Nephron (organoid): ENCODE measurements at regions not wholly inside any gene's neighbourhood (a gene's known extent, or its start where the extent isn't known, plus 50 kb on each side); places are given as distances from the start of the nearest gene placed in this dataset.
A peak's percentile ranks its signal among the peaks of the same experiment; 100 is the strongest.

ENCODE experiments used
- H3K27ac Mint-ChIP-seq, 3 experiments: 2 replicates each; pipeline ENCODE4 v1.8.0; 2020; ENCODE audit warnings: mixed read lengths in 3 of 3, mild to moderate bottlenecking in 2 of 3, moderate library complexity in 1 of 3
- H3K27me3 Mint-ChIP-seq: 2 replicates; pipeline ENCODE4 v1.8.0; 2021; ENCODE audit warnings: low read depth, mild to moderate bottlenecking, moderate library complexity, mixed read lengths
- H3K36me3 Mint-ChIP-seq: 2 replicates; pipeline ENCODE4 v1.8.0; 2020; ENCODE audit warnings: low read depth, mixed read lengths
- H3K4me1 Mint-ChIP-seq: 2 replicates; pipeline ENCODE4 v1.8.0; 2020; ENCODE audit warnings: mixed read lengths
- H3K4me3 Mint-ChIP-seq, 3 experiments: 2 replicates each; pipeline ENCODE4 v1.8.0; 2020; ENCODE audit warnings: mild to moderate bottlenecking in 3 of 3, mixed read lengths in 3 of 3, moderate library complexity in 2 of 3
- H3K9me3 Mint-ChIP-seq: 2 replicates; pipeline ENCODE4 v1.8.0; 2020; ENCODE audit warnings: mixed read lengths
- TF ChIP-seq, protein P1 (sequence below), 3 experiments: fragments of 200-600 bp; sonication (generic); IDR thresholded peaks; one replicate each; pipeline ENCODE4 v1.5.0; 2021; ENCODE audit warnings: antibody characterized with exemption in 3 of 3; ENCODE audit not compliant: unreplicated experiment in 3 of 3

DNA sequence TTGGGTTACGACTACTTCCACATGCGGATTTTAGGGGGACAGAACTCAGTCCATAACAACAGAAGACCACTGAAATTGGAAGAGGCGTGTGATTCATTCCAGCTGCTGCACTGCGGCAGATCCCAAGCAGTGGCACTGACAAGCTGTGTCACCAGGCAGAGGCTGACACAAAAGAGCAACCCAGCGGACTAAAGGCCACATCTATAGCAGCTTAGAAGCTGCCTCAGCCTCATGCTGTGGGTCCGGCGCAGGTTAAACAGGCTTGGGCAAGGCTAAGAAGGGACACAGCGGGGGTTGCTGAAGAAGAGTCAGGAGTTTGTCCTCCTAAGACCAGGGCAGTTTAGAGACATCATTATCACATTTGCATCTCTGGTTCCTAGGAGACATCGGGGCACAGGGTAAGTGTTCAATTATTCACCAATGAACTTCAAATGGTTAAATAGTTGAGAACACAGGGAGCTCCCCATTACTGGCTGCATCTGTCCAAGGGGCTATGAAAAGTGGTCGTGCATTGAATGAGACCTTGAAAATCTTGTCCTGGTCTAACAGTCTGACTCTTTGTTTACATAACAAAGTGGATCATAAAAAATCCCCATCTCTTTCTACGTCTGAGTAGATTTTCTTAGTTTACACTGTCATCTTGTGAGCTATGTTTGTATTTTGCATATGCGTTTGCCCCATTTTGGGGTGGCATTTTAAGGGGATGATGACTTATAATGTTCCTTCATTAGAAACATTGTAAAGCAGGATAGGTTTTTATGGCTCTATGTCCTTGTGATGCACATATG lies 162.3 kb upstream of the TRIB2 start:
- TF ChIP-seq, protein P1, sequence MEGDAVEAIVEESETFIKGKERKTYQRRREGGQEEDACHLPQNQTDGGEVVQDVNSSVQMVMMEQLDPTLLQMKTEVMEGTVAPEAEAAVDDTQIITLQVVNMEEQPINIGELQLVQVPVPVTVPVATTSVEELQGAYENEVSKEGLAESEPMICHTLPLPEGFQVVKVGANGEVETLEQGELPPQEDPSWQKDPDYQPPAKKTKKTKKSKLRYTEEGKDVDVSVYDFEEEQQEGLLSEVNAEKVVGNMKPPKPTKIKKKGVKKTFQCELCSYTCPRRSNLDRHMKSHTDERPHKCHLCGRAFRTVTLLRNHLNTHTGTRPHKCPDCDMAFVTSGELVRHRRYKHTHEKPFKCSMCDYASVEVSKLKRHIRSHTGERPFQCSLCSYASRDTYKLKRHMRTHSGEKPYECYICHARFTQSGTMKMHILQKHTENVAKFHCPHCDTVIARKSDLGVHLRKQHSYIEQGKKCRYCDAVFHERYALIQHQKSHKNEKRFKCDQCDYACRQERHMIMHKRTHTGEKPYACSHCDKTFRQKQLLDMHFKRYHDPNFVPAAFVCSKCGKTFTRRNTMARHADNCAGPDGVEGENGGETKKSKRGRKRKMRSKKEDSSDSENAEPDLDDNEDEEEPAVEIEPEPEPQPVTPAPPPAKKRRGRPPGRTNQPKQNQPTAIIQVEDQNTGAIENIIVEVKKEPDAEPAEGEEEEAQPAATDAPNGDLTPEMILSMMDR (IDR thresholded peaks at IDR 0.05; ENCODE audit: unreplicated experiment in 3 of 3) = no peak
- Mint-ChIP-seq H3K27ac (peak overlapping the region; percentile 58 to 89 (median 83)), H3K36me3 (no peaks in the 10 kb centered on the region), H3K4me1 (peaks cover 23% of the 10 kb centered on the region), H3K4me3 (no peak overlapping the region), H3K9me3 (peaks cover 3% of the 10 kb centered on the region), H3K27me3 (peaks cover 5% of the 10 kb centered on the region)

DNA sequence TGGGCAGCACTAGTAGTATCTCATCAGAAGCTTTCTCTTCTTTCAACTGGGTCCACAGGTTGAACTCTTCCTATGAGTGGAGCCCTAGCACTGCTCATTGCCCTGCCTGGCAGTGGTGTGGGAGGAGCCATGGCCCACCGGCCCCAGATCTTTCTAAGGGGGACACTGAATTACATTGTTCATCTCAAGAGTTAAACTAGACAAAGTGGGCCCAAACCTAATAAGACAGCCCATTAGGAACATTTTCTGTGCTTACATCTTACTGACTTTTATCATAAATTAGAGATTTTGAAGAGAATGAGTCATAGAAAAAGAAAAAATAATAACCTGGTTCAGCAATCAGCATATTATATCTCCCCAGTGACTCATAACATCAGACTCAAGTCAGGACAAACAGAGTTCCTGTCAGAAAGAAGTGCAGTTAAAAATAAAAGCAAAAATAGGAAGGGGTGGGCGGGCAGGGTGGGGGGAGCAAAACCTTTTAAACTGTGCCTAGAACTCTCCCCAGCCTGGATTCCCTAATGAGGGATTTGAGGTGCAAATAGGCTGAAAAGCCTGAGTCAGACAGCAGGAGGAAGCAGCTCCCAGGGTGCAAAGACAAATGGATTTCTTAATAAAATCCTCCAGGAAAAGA lies 161.6 kb upstream of the TRIB2 start:
- Mint-ChIP-seq H3K27me3 (peaks cover 5% of the 10 kb centered on the region), H3K9me3 (peaks cover 3% of the 10 kb centered on the region), H3K4me3 (no peak overlapping the region), H3K36me3 (no peaks in the 10 kb centered on the region), H3K27ac (peak overlapping the region; percentile 58 to 89 (median 83)), H3K4me1 (peaks cover 23% of the 10 kb centered on the region)
- TF ChIP-seq, protein P1 (IDR thresholded peaks at IDR 0.05; ENCODE audit: unreplicated experiment in 3 of 3) = no peak

DNA sequence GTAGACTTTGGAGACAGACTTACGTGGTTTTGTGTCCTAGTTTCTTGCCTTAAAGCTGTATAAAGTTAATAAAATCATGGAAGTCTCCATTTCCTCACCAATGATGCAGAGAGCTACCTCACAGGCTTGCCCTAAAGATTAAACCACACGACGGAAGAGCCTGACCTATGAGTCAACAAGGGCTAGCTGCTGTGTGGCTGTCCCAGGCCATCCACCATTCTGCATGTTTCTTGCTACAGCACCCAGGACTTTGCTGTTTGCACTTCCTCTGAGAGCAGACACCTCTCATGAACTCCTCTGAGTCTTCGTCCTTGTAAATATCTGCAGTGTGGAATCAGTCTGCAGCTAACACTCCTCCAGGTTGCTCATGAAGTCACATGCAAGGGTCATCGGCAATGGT lies 160.0 kb upstream of the TRIB2 start:
- TF ChIP-seq, protein P1 (IDR thresholded peaks at IDR 0.05; ENCODE audit: unreplicated experiment in 3 of 3) = no peak
- peaks cover 5% of the 10 kb centered on the region for H3K27me3 Mint-ChIP-seq
- H3K4me3 Mint-ChIP-seq = no peak overlapping the region
- H3K36me3 Mint-ChIP-seq = no peaks in the 10 kb centered on the region
- H3K27ac Mint-ChIP-seq = peak overlapping the region in 1 of 3 experiments; percentile 13
- no peaks in the 10 kb centered on the region for H3K9me3 Mint-ChIP-seq
- H3K4me1 Mint-ChIP-seq = peaks cover 23% of the 10 kb centered on the region

DNA sequence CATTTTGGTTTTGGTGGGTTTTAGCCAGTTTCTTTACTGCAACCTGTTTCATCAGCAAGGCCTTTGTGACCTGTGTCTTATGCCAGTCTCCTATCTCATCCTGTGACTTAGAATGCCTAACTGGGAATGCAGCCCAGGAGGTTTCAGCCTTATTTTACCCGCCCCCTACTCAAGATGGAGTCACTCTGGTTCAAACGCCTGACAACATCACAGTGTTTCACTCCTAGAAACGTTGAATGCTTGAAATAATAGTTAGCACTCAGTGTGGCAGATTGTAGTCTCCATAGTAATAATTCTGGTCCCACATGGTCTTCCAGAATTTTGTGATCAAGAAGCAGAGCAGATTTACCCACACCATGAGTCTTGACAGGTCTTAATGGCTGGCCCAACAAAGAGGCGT lies 159.0 kb upstream of the TRIB2 start:
- H3K4me3 Mint-ChIP-seq = no peak overlapping the region
- H3K36me3 Mint-ChIP-seq = no peaks in the 10 kb centered on the region
- TF ChIP-seq, protein P1 (IDR thresholded peaks at IDR 0.05; ENCODE audit: unreplicated experiment in 3 of 3) = no peak
- no peak overlapping the region for H3K27ac Mint-ChIP-seq
- no peaks in the 10 kb centered on the region for H3K9me3 Mint-ChIP-seq
- peaks cover 5% of the 10 kb centered on the region for H3K27me3 Mint-ChIP-seq
- H3K4me1 Mint-ChIP-seq = peaks cover 23% of the 10 kb centered on the region

DNA sequence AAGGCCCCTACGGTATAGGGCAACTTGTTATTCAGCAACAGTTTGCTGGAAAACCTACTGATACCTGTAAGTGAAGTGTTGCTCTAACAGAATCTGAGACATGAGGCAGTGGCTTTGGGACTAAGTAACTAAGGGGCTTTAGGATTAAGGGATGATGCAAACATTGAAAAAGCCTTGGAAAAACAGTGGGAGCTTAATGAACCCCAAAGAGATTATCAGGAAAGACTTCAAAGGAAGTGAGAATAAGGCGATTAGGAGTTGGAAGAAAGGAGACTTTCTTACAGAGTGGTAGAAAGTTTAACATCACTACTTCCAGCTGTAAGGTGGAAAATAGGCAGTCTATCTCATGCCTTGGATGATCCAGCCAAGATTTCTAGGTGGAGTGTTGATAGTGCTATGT lies 158.2 kb upstream of the TRIB2 start:
- Mint-ChIP-seq H3K36me3 (no peaks in the 10 kb centered on the region), H3K9me3 (no peaks in the 10 kb centered on the region), H3K4me1 (peaks cover 23% of the 10 kb centered on the region), H3K27ac (no peak overlapping the region), H3K27me3 (peaks cover 5% of the 10 kb centered on the region), H3K4me3 (no peak overlapping the region)
- TF ChIP-seq, protein P1 (IDR thresholded peaks at IDR 0.05; ENCODE audit: unreplicated experiment in 3 of 3) = no peak
